Epithelial cell of proximal tubule (primary cell): ENCODE measurements at regions not wholly inside any gene's neighbourhood (a gene's known extent, or its start where the extent isn't known, plus 50 kb on each side); places are given as distances from the start of the nearest gene placed in this dataset.

Experiments used
- DNase-seq: peaks from one replicate; pipeline ENCODE4 v3.0.0-alpha.2; 2011; ENCODE audit warnings: low read depth
- H3K4me3 ChIP-seq: 2 replicates; pipeline ENCODE4 v1.5.1; 2011; ENCODE audit warnings: low read depth, mild to moderate bottlenecking, low read length
- TF ChIP-seq, protein P1 (sequence below): conservative IDR thresholded peaks from 2 replicates; pipeline ENCODE4 v1.5.1; 2012; ENCODE audit warnings: low read depth, mild to moderate bottlenecking, low read length

DNA sequence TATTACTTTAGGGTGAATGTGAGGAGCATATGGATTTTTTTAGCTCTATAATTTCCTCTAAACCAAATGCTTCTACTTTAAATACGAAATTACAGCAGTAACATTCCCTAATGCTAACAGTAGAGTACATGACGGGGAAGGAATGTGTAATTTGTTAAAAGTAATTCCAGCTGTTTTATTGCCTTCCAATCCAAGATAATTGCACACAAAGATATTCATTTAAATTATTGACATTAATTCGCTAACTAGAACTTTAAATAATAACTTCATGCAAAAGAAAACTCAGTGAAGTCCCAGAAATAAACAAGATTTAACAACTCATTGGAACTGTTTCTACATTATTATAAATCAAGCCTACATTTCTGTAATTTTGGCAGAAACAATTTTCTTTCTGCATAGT lies 261.4 kb upstream of the CFAP20DC start:
- H3K4me3 ChIP-seq, result no peak overlapping the region
- TF ChIP-seq, protein P1, sequence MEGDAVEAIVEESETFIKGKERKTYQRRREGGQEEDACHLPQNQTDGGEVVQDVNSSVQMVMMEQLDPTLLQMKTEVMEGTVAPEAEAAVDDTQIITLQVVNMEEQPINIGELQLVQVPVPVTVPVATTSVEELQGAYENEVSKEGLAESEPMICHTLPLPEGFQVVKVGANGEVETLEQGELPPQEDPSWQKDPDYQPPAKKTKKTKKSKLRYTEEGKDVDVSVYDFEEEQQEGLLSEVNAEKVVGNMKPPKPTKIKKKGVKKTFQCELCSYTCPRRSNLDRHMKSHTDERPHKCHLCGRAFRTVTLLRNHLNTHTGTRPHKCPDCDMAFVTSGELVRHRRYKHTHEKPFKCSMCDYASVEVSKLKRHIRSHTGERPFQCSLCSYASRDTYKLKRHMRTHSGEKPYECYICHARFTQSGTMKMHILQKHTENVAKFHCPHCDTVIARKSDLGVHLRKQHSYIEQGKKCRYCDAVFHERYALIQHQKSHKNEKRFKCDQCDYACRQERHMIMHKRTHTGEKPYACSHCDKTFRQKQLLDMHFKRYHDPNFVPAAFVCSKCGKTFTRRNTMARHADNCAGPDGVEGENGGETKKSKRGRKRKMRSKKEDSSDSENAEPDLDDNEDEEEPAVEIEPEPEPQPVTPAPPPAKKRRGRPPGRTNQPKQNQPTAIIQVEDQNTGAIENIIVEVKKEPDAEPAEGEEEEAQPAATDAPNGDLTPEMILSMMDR, result no peak
- no peak for DNase-seq

DNA sequence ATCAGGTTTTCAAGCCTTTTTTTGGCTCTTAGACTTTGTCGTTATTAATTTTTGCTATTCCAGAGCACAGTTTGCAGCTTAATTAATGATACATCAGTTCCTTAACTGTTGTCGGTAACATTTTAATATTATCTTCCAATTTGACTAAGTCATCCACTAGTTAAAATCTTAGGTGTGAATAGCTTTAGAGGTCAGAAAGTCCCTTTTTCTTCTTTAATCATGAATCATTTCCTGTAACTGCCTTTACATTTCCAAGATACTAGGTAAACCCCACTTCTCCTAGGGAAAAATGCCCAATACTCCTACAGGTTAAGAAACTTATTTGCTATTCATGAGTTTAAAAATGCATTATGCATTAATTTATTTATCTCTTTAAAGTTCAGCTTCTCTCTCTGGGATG lies 260.9 kb upstream of the CFAP20DC start:
- DNase-seq, result no peak

DNA sequence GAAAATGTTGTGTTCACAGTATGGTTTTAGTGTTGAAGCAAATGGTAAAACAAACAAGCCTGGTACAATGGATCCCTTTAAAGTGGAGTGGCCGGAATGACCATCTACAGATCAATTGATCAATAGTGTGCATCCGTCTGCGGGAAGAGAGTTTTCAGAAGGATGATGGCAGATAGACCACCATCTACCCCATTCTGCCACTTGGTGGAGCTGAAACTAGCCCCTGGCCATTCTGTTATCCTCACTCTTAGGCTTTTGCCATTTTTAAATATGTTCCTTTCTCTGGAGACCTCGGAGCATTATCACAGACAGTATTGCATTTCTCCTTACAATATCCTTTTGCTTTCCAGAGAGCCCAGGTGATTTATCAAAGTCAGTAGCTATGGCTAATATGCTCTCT lies 258.9 kb upstream of the CFAP20DC start:
- TF ChIP-seq, protein P1, result peak; percentile 27
- DNase-seq, result no peak
- H3K4me3 ChIP-seq, result no peak overlapping the region

More for the DNA sequence above, 260.9 kb upstream of the CFAP20DC start:
- no peak overlapping the region for H3K4me3 ChIP-seq
- TF ChIP-seq, protein P1, result no peak

DNA sequence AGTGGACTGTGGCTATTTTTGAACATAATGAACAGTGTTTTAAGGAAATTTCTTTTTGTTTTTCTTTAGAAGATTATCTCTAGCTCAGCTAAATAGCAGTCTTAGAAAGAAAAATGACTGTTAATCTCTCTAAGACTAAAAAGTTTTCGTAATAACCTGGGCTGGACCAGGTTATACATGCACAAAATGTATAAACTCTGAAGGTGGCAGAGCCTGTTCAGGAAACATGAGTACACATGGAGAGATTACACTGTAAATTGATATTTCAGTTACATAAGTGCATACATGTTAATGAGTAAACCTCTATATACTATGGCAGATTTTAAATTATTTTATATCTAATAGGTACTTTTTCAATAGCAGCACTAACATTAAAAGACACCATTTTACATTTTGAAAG lies 258.2 kb upstream of the CFAP20DC start:
- H3K4me3 ChIP-seq, result no peak overlapping the region
- no peak for DNase-seq
- TF ChIP-seq, protein P1, result no peak

DNA sequence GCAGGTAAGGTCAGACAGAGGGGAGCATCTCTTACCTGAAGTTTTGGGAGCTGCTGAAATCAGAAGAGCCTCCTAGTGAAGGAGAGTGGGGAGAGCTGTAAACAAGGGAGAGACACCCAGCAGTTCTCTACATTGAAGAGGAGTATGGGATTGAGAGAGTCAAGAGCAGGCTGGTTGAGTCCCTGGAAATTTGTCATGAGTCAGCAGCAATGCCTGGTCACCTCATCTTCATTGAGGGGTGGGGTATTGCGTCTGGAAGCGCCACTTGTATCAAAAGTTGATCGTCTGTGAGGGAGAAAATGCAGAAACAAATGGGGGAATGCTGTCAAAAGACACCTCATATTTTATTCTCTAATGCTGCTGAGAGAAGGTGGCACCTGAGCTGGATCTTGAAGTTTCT lies 256.6 kb upstream of the CFAP20DC start:
- TF ChIP-seq, protein P1, result no peak
- no peak for DNase-seq
- H3K4me3 ChIP-seq, result no peak overlapping the region

DNA sequence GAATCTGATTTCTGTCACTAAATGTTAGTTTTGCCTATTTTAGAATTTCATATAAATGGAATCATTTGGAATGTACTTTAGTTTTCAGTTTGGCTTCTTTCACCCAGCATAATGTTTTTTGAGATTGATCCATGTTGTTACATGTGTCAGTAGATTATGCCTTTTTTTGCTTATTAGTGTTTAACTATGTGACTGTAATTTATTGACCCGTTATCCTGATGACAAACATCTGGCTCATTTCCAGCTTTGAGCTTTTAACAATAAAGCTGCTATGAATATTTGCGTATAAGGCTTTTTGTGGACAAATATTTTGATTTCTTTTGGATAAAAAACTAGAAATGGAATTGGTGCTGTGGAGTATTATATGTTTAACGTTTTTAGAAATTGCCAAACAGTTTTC lies 254.5 kb upstream of the CFAP20DC start:
- TF ChIP-seq, protein P1, result no peak
- no peak overlapping the region for H3K4me3 ChIP-seq
- DNase-seq, result no peak

DNA sequence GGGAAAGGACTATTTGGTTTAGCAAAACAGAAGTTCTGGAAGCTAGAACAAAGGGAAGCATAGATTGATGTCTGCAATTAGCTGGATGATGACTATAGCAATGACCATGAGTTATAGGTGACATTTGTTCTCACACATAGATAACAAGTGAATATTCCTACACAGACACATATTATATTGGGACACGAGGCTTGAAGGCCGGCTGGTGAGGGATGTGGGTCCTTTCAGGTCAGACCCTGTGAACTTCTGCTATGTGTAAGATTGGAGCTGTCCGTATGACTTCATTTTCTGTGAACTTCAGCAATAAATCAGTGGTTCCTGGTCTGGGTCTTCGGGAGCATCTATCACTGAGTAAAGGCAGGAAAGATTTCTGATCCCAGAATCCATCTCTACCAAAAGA lies 253.6 kb upstream of the CFAP20DC start:
- TF ChIP-seq, protein P1, result no peak
- no peak for DNase-seq
- no peak overlapping the region for H3K4me3 ChIP-seq
